Calu3 (cell line): ENCODE measurements at regions not wholly inside any gene's neighbourhood (a gene's known extent, or its start where the extent isn't known, plus 50 kb on each side); places are given as distances from the start of the nearest gene placed in this dataset.

Experiments
- BruUV-seq: library from RNA; stranded (reverse); fragments of 400-500 nt; replicated peaks from 2 replicates; lab custom pipeline; 2021; lab: Mats Ljungman, UMichigan
- CTCF ChIA-PET: fragments of 300-600 bp; sonication (Branson Sonifier 250); formaldehyde crosslinking; loops from one replicate; lab custom pipeline; 2022; ENCODE audit warnings: antibody characterized with exemption; lab: Charles Lee
- DNase-seq: peaks from one replicate; pipeline ENCODE4 v3.0.0; 2022
- H3K27ac Mint-ChIP-seq: one replicate; pipeline ENCODE4 v1.8.0; 2022; ENCODE audit warnings: mixed read lengths; ENCODE audit not compliant: unreplicated experiment
- H3K27me3 Mint-ChIP-seq: one replicate; pipeline ENCODE4 v1.8.0; 2022; ENCODE audit warnings: mixed read lengths; ENCODE audit not compliant: unreplicated experiment
- H3K36me3 Mint-ChIP-seq: one replicate; pipeline ENCODE4 v1.8.0; 2022; ENCODE audit warnings: mild to moderate bottlenecking, moderate library complexity, mixed read lengths; ENCODE audit not compliant: insufficient read depth, unreplicated experiment
- H3K4me1 Mint-ChIP-seq: one replicate; pipeline ENCODE4 v1.8.0; 2022; ENCODE audit warnings: mild to moderate bottlenecking, low read depth, mixed read lengths; ENCODE audit not compliant: unreplicated experiment
- H3K4me3 Mint-ChIP-seq: one replicate; pipeline ENCODE4 v1.8.0; 2022; ENCODE audit warnings: mild to moderate bottlenecking, low read depth, moderate library complexity, mixed read lengths; ENCODE audit not compliant: unreplicated experiment
- H3K9me3 Mint-ChIP-seq: one replicate; pipeline ENCODE4 v1.8.0; 2022; ENCODE audit warnings: low read depth, mixed read lengths; ENCODE audit not compliant: unreplicated experiment
- CTCF ChIP-seq: fragments of 200-600 bp; IDR thresholded peaks from one replicate; pipeline ENCODE4 v1.8.0; 2022; ENCODE audit warnings: antibody characterized with exemption; ENCODE audit not compliant: unreplicated experiment
- intact Hi-C: fragments of 100-400 bp; cut with micrococcal nuclease; formaldehyde crosslinking; loops from one replicate; pipeline ENCODE4 v1.10.0; 2022; ENCODE audit not compliant: unreplicated experiment

GRCh38 chr16:8376430-8376829 lies 213.9 kb downstream of the TMEM114 start:
- Mint-ChIP-seq H3K9me3 (peaks cover 9% of the 10 kb centered on the region), H3K4me1 (no peaks in the 10 kb centered on the region), H3K36me3 (no peaks in the 10 kb centered on the region), H3K27me3 (peaks cover 36% of the 10 kb centered on the region), H3K27ac (no peak overlapping the region), H3K4me3 (no peak overlapping the region)
- no peak for DNase-seq
- intact Hi-C loops, result no loop called here
- no TSS peak for BruUV-seq
- CTCF ChIA-PET, result no interaction called here
- no peak for TF ChIP-seq CTCF

GRCh38 chr16:8375232-8375587 lies 215.1 kb downstream of the TMEM114 start:
- Mint-ChIP-seq H3K36me3 (no peaks in the 10 kb centered on the region), H3K27me3 (peaks cover 25% of the 10 kb centered on the region), H3K9me3 (peaks cover 9% of the 10 kb centered on the region), H3K27ac (no peak overlapping the region), H3K4me3 (no peak overlapping the region), H3K4me1 (no peaks in the 10 kb centered on the region)
- CTCF ChIA-PET, result no interaction called here
- no peak for DNase-seq
- BruUV-seq, result no TSS peak
- no peak for TF ChIP-seq CTCF
- intact Hi-C loops, result no loop called here

- BruUV-seq, result no TSS peak
- Mint-ChIP-seq H3K27ac (no peak overlapping the region), H3K4me1 (no peaks in the 10 kb centered on the region), H3K4me3 (no peak overlapping the region), H3K9me3 (peaks cover 11% of the 10 kb centered on the region), H3K27me3 (peaks cover 20% of the 10 kb centered on the region), H3K36me3 (no peaks in the 10 kb centered on the region)
- intact Hi-C loops, result no loop called here
- TF ChIP-seq CTCF, result no peak
- no peak for DNase-seq
- CTCF ChIA-PET, result no interaction called here
Observed at GRCh38 chr16:8374586-8375231, 215.6 kb downstream of the TMEM114 start.

GRCh38 chr16:8373676-8374431 lies 216.5 kb downstream of the TMEM114 start:
- Mint-ChIP-seq H3K27ac (no peak overlapping the region), H3K9me3 (peaks cover 14% of the 10 kb centered on the region), H3K4me3 (no peak overlapping the region), H3K36me3 (no peaks in the 10 kb centered on the region), H3K4me1 (no peaks in the 10 kb centered on the region), H3K27me3 (peaks cover 12% of the 10 kb centered on the region)
- no peak for DNase-seq
- intact Hi-C loops, result no loop called here
- CTCF ChIA-PET, result interaction anchor here (0.7 kb wide), 1 partner anchor 210 kb away, joined by 3 read pairs; no protein-coding TSS in a partner anchor
- TF ChIP-seq CTCF, result no peak
- BruUV-seq, result no TSS peak
